HG03558 (cell line): ENCODE measurements at regions not wholly inside any gene's neighbourhood (a gene's known extent, or its start where the extent isn't known, plus 50 kb on each side); places are given as distances from the start of the nearest gene placed in this dataset.

Experiments
- ATAC-seq: cut with Tn5 transposase; IDR thresholded peaks from one replicate; pipeline ENCODE4 v1.9.1; 2021; ENCODE audit warnings: moderate number of reproducible peaks; ENCODE audit not compliant: unreplicated experiment; ENCODE audit errors: extremely low read depth

- no peak for ATAC-seq
Observed at GRCh38 chr17:33401249-33401648, 108.2 kb upstream of the ASIC2 start.

- no peak for ATAC-seq
Observed at GRCh38 chr17:33403194-33403593, 110.1 kb upstream of the ASIC2 start.

DNA sequence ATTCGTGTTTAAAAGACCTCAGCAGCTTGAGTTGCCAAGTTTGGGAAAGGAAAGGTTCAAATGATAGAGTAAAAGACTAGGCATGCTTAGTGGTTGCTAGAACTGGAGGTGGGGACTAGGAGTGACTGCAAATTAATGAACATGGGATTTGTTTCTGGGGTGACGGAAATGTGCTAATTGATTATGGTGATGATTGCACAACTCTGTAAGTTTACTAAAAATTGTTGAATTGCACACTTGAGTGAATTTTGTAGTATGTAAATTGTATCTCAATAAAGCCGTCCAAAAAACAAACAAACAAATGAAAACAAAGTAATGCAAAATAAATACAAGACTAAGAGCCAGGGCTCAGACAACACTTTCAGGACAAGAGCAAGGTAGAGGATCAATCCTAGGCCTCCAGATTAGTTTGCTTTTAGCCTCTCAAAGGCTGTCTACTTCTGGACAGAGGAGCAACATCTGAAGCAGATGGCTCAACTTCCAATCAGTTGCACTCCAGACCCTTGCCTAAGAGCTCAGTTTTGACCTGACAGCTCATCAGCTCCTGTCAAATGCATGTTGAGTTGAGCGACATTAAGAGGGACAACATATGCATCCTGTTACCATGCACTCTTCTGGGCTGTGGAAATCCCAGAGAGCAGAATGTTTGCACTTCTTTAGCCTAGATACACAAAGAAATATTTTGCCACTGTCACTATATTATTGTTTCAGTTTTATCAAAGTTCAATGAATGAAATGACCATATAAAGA is 111.2 kb upstream of the ASIC2 start:
- ATAC-seq = no peak

DNA sequence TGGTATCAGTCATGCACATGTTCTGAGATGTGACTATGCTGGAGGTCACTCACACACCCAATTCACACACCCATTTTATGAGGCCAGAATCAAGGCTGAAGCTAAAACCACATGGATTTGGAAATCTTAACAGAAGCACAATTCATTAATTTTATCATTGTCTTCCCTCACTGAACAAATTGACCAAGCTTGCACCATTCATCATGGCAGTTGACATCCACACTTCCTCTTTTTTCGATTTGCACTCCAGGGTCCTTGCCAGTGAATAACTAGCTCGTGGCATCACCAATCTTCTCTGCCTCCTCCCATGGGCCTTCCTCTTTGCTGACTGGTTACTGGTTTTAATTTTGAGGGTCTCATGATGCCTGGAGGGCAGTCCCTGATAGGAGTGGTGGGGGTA is 123.0 kb upstream of the ASIC2 start:
- ATAC-seq = no peak

- no peak for ATAC-seq
Observed at GRCh38 chr17:33421933-33422332, 128.8 kb upstream of the ASIC2 start.

- no peak for ATAC-seq
Observed at GRCh38 chr17:33433581-33433980, 140.5 kb upstream of the ASIC2 start.

GRCh38 chr17:33434841-33435240 is 141.7 kb upstream of the ASIC2 start:
- no peak for ATAC-seq

- ATAC-seq = no peak
Observed at GRCh38 chr17:33435721-33436301, 142.7 kb upstream of the ASIC2 start.

DNA sequence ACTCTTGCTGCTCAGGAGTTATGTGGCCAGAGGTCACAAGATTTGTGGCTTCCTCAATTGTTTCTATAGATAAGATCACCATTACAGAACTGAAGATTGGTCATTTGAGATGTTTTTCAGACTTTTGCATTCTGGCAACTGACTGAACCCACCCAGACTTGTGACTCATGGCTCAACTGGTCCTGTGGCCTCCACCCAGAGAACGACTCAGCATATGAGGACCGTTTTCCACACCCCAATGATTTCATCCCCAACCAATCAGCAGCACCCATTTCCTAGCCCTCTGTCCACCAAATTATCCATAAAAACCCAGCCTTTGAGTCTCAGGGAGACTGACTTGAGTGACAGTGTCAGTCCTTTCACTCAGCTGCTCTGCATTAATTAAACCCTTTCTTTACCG is 143.2 kb upstream of the ASIC2 start:
- ATAC-seq = no peak

DNA sequence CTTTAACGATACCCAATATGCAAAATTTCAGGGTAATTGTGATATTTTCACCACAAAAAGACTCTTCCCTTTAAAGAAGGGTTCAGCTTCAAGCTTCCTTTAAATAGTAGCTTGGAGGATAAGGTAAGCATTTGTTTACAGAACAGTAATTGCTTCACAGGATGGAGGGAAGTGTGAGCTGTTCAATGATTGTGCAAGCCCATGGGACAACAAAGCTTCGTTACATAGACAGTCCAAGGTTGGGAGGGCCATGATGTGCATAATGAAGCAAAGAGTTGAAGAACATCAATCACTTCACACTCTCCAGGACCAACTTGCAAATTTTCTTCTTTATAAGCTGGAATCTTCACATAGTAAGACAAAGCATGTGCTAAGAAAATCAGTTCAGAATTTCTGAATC is 145.0 kb upstream of the ASIC2 start:
- ATAC-seq = no peak

DNA sequence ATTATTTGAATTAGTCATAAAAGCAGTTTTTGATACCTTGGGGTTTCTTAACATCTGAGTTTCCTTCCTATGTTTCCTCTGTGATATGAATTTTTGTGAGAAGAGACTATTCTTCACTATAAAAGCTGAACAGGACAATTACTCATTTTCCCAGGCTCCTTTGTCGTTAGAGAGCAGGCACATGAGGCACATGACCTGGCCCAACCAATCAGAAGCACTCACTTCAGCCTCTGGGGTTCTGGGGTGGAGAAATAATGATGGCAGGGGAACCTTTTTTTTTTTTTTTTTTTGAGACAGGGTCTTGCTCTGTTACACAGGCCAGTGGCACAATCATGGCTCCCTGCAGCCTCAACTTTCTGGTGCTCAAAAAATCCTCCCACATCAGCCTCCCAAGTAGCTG is 145.5 kb upstream of the ASIC2 start:
- ATAC-seq = no peak

- ATAC-seq = no peak
Observed at GRCh38 chr17:33442320-33442719, 149.2 kb upstream of the ASIC2 start.

GRCh38 chr17:33444731-33445130 is 151.6 kb upstream of the ASIC2 start:
- no peak for ATAC-seq

DNA sequence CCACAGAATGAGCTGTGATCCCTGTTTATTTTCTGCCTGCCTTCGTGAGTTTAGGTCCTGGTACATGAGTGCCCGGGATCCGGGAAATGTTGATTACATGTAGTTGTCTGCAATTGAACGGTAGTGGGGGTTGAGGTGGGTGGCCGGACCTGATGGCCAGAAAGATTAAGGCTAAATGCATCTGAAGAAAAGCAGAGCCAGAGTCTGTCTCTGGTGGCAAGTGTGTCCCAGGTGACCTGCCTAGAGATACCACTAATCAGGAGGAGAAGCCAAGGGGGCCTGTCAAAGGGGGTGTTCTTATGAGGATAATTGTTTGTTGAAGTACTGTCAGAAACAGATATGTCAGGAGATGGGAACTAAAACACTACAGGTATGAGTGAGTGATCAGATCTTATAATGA is 154.0 kb upstream of the ASIC2 start:
- no peak for ATAC-seq

DNA sequence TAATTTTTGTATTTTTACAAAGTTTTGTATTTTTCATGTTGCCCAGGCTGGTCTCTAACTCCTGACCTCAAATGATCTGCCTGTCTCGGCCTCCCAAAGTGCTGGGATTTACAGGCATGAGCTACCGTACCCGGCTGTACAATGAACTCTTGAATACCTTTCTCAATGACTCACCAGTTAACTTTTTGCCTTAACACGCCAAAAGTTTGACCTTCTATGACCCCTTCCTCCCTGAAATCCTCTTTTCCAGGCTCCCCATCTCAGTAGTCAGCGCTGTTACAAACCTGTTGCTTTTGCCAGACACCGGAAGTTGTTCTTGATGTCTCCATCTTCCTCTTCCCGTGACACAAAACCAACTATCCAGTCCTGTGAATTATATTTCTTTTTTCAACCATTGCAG is 158.1 kb upstream of the ASIC2 start:
- ATAC-seq = no peak

DNA sequence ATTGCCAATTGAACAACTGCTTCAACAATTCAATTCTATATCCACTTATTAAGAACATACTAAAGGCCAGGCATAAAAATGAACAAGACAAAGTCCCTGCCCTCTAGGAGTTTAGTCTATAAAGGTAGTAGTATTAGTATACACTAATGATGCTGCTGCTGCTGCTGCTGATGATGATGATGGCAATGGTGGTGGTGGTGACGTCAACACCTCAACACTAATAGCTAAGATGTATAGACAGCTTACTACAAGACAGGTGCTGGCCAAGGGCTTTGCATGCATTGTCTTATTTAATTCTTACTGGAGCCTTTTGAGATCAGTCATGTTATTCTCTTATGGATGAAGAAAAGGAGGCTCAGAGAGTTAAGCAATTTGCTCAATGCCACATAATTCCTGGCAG is 164.4 kb upstream of the ASIC2 start:
- no peak for ATAC-seq

GRCh38 chr17:33459078-33459940 is 166.2 kb upstream of the ASIC2 start:
- ATAC-seq = no peak

- no peak for ATAC-seq
Observed at GRCh38 chr17:33460781-33461450, 167.8 kb upstream of the ASIC2 start.

DNA sequence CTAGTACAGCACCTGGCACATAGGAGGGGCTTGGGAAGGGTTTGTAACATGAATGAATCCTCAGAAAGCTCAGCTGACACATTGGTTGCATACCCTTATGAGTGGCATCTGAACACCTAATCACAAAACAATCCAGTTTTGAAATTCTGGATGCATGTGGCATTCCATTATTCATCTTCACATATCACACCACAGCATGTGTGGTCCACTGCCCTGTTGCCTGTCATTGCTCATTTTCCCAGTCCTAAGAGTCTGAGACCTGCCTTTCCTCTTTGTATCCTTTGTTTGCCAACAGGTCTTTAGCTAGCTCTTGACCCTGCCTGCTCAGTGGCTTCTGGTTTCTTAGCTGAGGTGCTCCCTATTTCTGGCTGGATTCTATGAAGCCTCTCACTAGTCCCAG is 170.8 kb upstream of the ASIC2 start:
- no peak for ATAC-seq

- no peak for ATAC-seq
Observed at GRCh38 chr17:33464669-33465280, 171.7 kb upstream of the ASIC2 start.
